Ishikawa (cell line): ENCODE measurements at regions not wholly inside any gene's neighbourhood (a gene's known extent, or its start where the extent isn't known, plus 50 kb on each side); places are given as distances from the start of the nearest gene placed in this dataset.

Experiments
- EGR1 ChIP-seq: IDR thresholded peaks from 2 replicates; pipeline ENCODE4 v1.6.1; 2012
- EP300 ChIP-seq: IDR thresholded peaks from 2 replicates; pipeline ENCODE4 v1.6.1; 2012; ENCODE audit warnings: borderline replicate concordance
- RAD21 ChIP-seq: IDR thresholded peaks from 2 replicates; pipeline ENCODE4 v1.6.1; 2012; ENCODE audit warnings: low read depth
- TAF1 ChIP-seq: IDR thresholded peaks from 2 replicates; pipeline ENCODE4 v1.6.1; 2012; ENCODE audit warnings: low read depth, mild to moderate bottlenecking
- YY1 ChIP-seq: IDR thresholded peaks from 2 replicates; pipeline ENCODE4 v1.6.1; 2012; ENCODE audit warnings: low read depth
- TF ChIP-seq, protein P1 (sequence below): IDR thresholded peaks from 2 replicates; pipeline ENCODE4 v1.6.1; 2012

- no peak for TF ChIP-seq EP300
- TF ChIP-seq RAD21: no peak
- TF ChIP-seq, protein P1, sequence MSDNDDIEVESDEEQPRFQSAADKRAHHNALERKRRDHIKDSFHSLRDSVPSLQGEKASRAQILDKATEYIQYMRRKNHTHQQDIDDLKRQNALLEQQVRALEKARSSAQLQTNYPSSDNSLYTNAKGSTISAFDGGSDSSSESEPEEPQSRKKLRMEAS: no peak
- TF ChIP-seq YY1: peak; percentile 63; the same call in 1 of the 2 replicates
- no peak for TF ChIP-seq EGR1
- TF ChIP-seq TAF1: no peak
These were observed 205.1 kb upstream of the FSCB start for GRCh38 chr14:44712024-44712815.
